ENCODE measurements at regions not wholly inside any gene's neighbourhood (a gene's known extent, or its start where the extent isn't known, plus 50 kb on each side); places are given as distances from the start of the nearest gene placed in this dataset.

- TF ChIP-seq POLR2A (IDR thresholded peaks at IDR 0.05; ENCODE audit: low read length) (no peak), GATA1 (IDR thresholded peaks at IDR 0.05; ENCODE audit: low read depth, low read length) (no peak)
Observed at GRCh38 chr2:222064286-222064685, 234.5 kb downstream of the PAX3 start.

Data from erythroblast (primary cell).